ENCODE measurements at regions not wholly inside any gene's neighbourhood (a gene's known extent, or its start where the extent isn't known, plus 50 kb on each side); places are given as distances from the start of the nearest gene placed in this dataset.

DNA sequence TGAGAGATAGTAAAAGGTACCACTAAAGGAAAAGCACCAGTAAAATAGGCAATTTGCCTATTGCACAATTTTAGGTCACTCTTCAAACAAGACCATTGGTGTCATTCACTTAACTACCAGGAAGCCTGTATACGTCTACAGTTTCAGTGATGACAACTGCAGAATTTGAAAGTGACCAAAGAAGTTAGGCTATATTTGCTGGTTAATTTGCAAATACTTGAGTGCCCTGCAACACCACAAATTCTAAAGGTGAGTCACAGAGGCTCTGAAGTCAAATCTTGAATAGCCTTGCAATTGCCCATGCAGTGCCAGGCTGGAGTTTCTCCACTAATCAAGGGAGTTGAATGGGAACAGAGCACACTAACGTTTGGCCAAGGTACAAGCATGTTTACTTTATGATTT, 128.7 kb upstream of the CCDC68 start:
- ChIA-PET POLR2A (no interaction called here), CTCF (no interaction called here)
- Histone ChIP-seq H3K4me3 (ENCODE audit: low read depth, low read length) (no peak overlapping the region), H3K27me3 (ENCODE audit: control insufficient read depth, insufficient read depth, low read length) (no peaks in the 10 kb centered on the region), H3K27ac (ENCODE audit: low read depth, low read length) (no peak overlapping the region), H3K9me3 (ENCODE audit: control insufficient read depth, insufficient read depth, low read length) (no peaks in the 10 kb centered on the region)
- DNase-seq (ENCODE audit: low read depth, low spot score): no peak
- TF ChIP-seq, protein P1, sequence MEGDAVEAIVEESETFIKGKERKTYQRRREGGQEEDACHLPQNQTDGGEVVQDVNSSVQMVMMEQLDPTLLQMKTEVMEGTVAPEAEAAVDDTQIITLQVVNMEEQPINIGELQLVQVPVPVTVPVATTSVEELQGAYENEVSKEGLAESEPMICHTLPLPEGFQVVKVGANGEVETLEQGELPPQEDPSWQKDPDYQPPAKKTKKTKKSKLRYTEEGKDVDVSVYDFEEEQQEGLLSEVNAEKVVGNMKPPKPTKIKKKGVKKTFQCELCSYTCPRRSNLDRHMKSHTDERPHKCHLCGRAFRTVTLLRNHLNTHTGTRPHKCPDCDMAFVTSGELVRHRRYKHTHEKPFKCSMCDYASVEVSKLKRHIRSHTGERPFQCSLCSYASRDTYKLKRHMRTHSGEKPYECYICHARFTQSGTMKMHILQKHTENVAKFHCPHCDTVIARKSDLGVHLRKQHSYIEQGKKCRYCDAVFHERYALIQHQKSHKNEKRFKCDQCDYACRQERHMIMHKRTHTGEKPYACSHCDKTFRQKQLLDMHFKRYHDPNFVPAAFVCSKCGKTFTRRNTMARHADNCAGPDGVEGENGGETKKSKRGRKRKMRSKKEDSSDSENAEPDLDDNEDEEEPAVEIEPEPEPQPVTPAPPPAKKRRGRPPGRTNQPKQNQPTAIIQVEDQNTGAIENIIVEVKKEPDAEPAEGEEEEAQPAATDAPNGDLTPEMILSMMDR (IDR thresholded peaks at IDR 0.05; ENCODE audit: low read depth, low read length): no peak

DNA sequence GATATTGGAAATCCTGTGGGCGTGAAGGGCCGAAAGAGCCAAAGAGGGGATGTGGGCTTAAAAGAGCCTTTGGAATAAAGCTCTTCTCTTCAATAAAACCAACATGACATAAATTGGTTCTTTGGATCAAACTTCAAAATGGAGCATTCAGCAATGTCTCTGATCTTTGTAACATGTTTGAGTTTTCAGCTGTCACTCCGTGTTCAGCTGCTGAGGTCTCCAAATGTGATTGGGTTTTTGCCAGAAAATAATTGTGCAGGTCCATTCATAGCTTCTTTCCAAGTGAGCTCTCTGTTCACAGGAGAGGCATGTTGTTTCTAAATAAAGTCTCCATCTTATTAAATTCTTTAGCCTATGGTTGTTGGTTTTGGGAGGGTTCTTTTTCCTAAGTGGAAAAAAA, 127.6 kb upstream of the CCDC68 start:
- Histone ChIP-seq H3K4me3 (ENCODE audit: low read depth, low read length) (no peak overlapping the region), H3K27me3 (ENCODE audit: control insufficient read depth, insufficient read depth, low read length) (no peaks in the 10 kb centered on the region), H3K27ac (ENCODE audit: low read depth, low read length) (no peak overlapping the region), H3K9me3 (ENCODE audit: control insufficient read depth, insufficient read depth, low read length) (no peaks in the 10 kb centered on the region)
- CTCF ChIA-PET: interaction anchor here (0.5 to 0.7 kb wide), 2 partner anchors 19 to 33 kb away, joined by 3 read pairs; no protein-coding TSS in a partner anchor
- DNase-seq (ENCODE audit: low read depth, low spot score): no peak
- TF ChIP-seq, protein P1 (IDR thresholded peaks at IDR 0.05; ENCODE audit: low read depth, low read length): no peak
- POLR2A ChIA-PET: no interaction called here

DNA sequence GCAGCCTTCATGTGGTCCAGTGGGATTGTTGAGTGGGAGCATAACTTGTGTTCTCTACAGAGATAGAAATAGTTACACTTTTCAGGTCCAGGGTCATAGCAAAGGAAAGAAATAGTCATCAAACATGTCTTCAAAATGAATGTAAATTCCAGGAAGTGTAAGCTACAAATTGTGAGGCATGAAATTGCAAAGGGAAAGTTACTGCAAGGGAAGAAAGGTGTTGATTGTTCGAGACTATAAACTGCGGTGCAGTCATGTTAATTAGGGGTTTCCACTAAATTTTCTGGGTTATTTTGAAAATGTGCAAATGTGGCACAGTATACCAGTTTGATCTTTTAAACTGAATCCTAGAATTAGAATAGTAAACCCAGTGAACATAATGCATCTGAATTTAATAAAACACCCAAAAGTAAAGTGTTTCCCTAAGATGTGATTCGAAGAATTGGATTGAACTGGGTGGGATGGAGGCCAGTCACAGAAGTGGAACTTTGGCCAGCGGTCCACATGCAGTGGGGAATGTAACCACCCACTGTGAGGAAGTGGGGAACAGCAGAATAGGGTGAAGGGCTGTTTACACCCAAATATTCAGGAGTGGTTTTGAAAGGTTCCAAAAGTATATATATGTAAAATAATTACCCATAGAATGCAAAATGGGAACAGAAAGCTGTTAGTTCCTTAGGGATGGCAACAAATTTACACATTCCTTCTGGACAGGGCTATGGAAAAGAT, 126.5 kb upstream of the CCDC68 start:
- H3K27ac ChIP-seq (ENCODE audit: low read depth, low read length): no peak overlapping the region
- TF ChIP-seq, protein P1 (IDR thresholded peaks at IDR 0.05; ENCODE audit: low read depth, low read length): no peak
- no peak overlapping the region for H3K4me3 ChIP-seq (ENCODE audit: low read depth, low read length)
- no peaks in the 10 kb centered on the region for H3K9me3 ChIP-seq (ENCODE audit: control insufficient read depth, insufficient read depth, low read length)
- no peak for DNase-seq (ENCODE audit: low read depth, low spot score)
- ChIA-PET CTCF (no interaction called here), POLR2A (no interaction called here)
- H3K27me3 ChIP-seq (ENCODE audit: control insufficient read depth, insufficient read depth, low read length): no peaks in the 10 kb centered on the region

DNA sequence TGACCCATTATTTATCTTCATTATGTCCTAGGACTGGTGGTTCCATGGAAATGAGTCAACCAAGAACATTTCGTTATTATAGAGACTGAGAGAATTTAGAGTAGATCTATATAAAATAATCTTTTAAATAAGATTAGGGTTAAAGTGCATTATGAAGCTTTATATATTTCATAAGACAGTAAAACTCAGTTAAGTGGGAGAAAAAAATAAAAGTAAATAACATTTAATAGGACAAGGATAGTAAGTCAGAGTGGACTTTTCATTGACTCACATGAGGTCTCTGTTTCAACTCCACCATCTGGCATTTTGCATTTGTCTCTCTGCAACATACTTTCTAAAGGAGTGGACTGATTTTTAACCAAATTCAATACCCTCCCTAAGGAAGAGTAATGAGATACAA, 125.3 kb upstream of the CCDC68 start:
- ChIA-PET POLR2A (no interaction called here), CTCF (interaction anchor here (1.0 kb wide), 1 partner anchor 101 kb away, joined by 3 read pairs; no protein-coding TSS in a partner anchor)
- Histone ChIP-seq H3K4me3 (ENCODE audit: low read depth, low read length) (no peak overlapping the region), H3K27me3 (ENCODE audit: control insufficient read depth, insufficient read depth, low read length) (peaks cover 4% of the 10 kb centered on the region), H3K9me3 (ENCODE audit: control insufficient read depth, insufficient read depth, low read length) (no peaks in the 10 kb centered on the region), H3K27ac (ENCODE audit: low read depth, low read length) (no peak overlapping the region)
- DNase-seq (ENCODE audit: low read depth, low spot score): no peak
- TF ChIP-seq, protein P1 (IDR thresholded peaks at IDR 0.05; ENCODE audit: low read depth, low read length): no peak

DNA sequence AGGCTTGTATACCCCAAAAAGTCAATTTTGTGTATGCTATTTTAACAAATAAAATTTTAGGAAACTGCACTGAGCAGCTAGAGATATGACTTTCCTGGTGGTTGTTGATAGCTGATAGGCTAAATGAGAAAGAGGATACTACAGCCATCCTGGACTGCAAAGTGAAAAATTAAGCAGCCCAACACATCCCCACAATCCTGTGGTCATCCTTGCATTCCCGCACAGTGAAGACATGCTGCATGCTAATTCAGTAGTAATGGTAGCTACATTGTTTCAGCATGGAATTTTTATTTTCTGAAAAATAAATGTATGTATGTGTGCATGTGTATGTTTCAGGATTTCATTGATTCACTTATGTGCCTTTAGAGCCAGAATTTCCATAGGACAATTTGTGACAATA, 124.2 kb upstream of the CCDC68 start:
- Histone ChIP-seq H3K4me3 (ENCODE audit: low read depth, low read length) (no peak overlapping the region), H3K9me3 (ENCODE audit: control insufficient read depth, insufficient read depth, low read length) (no peaks in the 10 kb centered on the region), H3K27ac (ENCODE audit: low read depth, low read length) (no peak overlapping the region), H3K27me3 (ENCODE audit: control insufficient read depth, insufficient read depth, low read length) (peaks cover 4% of the 10 kb centered on the region)
- TF ChIP-seq, protein P1 (IDR thresholded peaks at IDR 0.05; ENCODE audit: low read depth, low read length): no peak
- ChIA-PET CTCF (interaction anchor here (1.0 kb wide), 1 partner anchor 100 kb away, joined by 3 read pairs; no protein-coding TSS in a partner anchor), POLR2A (no interaction called here)
- peak; percentile 11 for DNase-seq (ENCODE audit: low read depth, low spot score)

All from AG04450 (cell line).